Right atrium auricular region (tissue), 2 donors: ENCODE measurements at regions not wholly inside any gene's neighbourhood (a gene's known extent, or its start where the extent isn't known, plus 50 kb on each side); places are given as distances from the start of the nearest gene placed in this dataset.

ENCODE experiments used
- DNase-seq: peaks from one replicate; pipeline ENCODE4 v3.0.0-alpha.2; 2019; ENCODE audit warnings: low spot score
- H3K27ac ChIP-seq, 2 donors: fragments of 200-600 bp; sonication (generic); 1 replicate in 1 of 2; 2 replicates in 1 of 2; pipeline ENCODE4 v1.5.1; 2016 to 2019
- H3K27me3 ChIP-seq, 2 donors: fragments of 200-600 bp; sonication (generic); one replicate each; pipeline versions ENCODE4 v1.5.1 to v1.6.0; 2017 to 2019
- H3K36me3 ChIP-seq: fragments of 200-600 bp; sonication (generic); one replicate; pipeline ENCODE4 v1.5.1; 2016
- H3K4me1 ChIP-seq, 2 donors: fragments of 200-600 bp; sonication (generic); one replicate each; pipeline versions ENCODE4 v1.5.1 to v1.6.0; 2017 to 2019
- H3K4me3 ChIP-seq, 2 donors: fragments of 200-600 bp; sonication (generic); 1 replicate in 1 of 2; 2 replicates in 1 of 2; pipeline ENCODE4 v1.5.1; 2017 to 2019; ENCODE audit warnings: mild to moderate bottlenecking in 1 of 2, moderate library complexity in 1 of 2
- H3K9me3 ChIP-seq, 2 donors: fragments of 200-600 bp; sonication (generic); one replicate each; pipeline ENCODE4 v1.5.1; 2019
- CTCF ChIP-seq, 2 donors: fragments of 200-600 bp; sonication (generic); IDR thresholded peaks; one replicate each; pipeline ENCODE4 v1.5.1; 2019; ENCODE audit warnings: antibody characterized with exemption in 2 of 2

GRCh38 chr9:134993416-134993815 is 75.7 kb upstream of the FCN1 start:
- no peaks in the 10 kb centered on the region for H3K36me3 ChIP-seq
- DNase-seq: no peak
- no peaks in the 10 kb centered on the region for H3K27me3 ChIP-seq
- no peak overlapping the region for H3K27ac ChIP-seq
- no peaks in the 10 kb centered on the region for H3K4me1 ChIP-seq
- no peak overlapping the region for H3K4me3 ChIP-seq
- no peak for TF ChIP-seq CTCF (IDR thresholded peaks at IDR 0.05)
- H3K9me3 ChIP-seq: no peaks in the 10 kb centered on the region

GRCh38 chr9:134993996-134994720 is 76.4 kb upstream of the FCN1 start:
- H3K9me3 ChIP-seq: peaks cover 0 to under 1% of the 10 kb centered on the region in 2 donors
- H3K27me3 ChIP-seq: no peaks in the 10 kb centered on the region
- no peak overlapping the region for H3K4me3 ChIP-seq
- no peak for TF ChIP-seq CTCF (IDR thresholded peaks at IDR 0.05)
- H3K36me3 ChIP-seq: no peaks in the 10 kb centered on the region
- DNase-seq: no peak
- H3K4me1 ChIP-seq: no peaks in the 10 kb centered on the region
- H3K27ac ChIP-seq: no peak overlapping the region

- H3K36me3 ChIP-seq: no peaks in the 10 kb centered on the region
- peaks cover 0 to 10% of the 10 kb centered on the region in 2 donors for H3K9me3 ChIP-seq
- no peaks in the 10 kb centered on the region for H3K27me3 ChIP-seq
- no peak overlapping the region for H3K4me3 ChIP-seq
- no peaks in the 10 kb centered on the region for H3K4me1 ChIP-seq
- no peak overlapping the region for H3K27ac ChIP-seq
- no peak for DNase-seq
- no peak for TF ChIP-seq CTCF (IDR thresholded peaks at IDR 0.05)
Observed at GRCh38 chr9:134994926-134995791, 77.4 kb upstream of the FCN1 start.

GRCh38 chr9:134995792-134996120 is 78.0 kb upstream of the FCN1 start:
- H3K27ac ChIP-seq: no peak overlapping the region
- H3K4me1 ChIP-seq: no peaks in the 10 kb centered on the region
- peaks cover 0 to 13% of the 10 kb centered on the region in 2 donors for H3K9me3 ChIP-seq
- DNase-seq: no peak
- H3K27me3 ChIP-seq: no peaks in the 10 kb centered on the region
- TF ChIP-seq CTCF (IDR thresholded peaks at IDR 0.05): no peak
- no peak overlapping the region for H3K4me3 ChIP-seq
- no peaks in the 10 kb centered on the region for H3K36me3 ChIP-seq

GRCh38 chr9:134996591-134997530 is 79.1 kb upstream of the FCN1 start:
- peaks cover 0 to 13% of the 10 kb centered on the region in 2 donors for H3K9me3 ChIP-seq

More at GRCh38 chr9:134996591-134997530, 79.1 kb upstream of the FCN1 start:
- TF ChIP-seq CTCF (IDR thresholded peaks at IDR 0.05): no peak
- Histone ChIP-seq H3K4me3 (no peak overlapping the region), H3K27ac (no peak overlapping the region), H3K36me3 (no peaks in the 10 kb centered on the region), H3K27me3 (no peaks in the 10 kb centered on the region), H3K4me1 (no peaks in the 10 kb centered on the region)
- DNase-seq: no peak
